RWPE2 (cell line): ENCODE measurements at regions not wholly inside any gene's neighbourhood (a gene's known extent, or its start where the extent isn't known, plus 50 kb on each side); places are given as distances from the start of the nearest gene placed in this dataset.
"Not testable (repeated sequence)": the region's sequence is repeated elsewhere in the genome, so short reads cannot be mapped to it uniquely, and the experiment has no call there.

Experiments used
- ATAC-seq: fragments of 200-7000 bp; cut with Tn5 transposase; 3 replicates; pipeline ENCODE4 v1.9.1; 2021; ENCODE audit warnings: low read depth
- DNase-seq: peaks from one replicate; pipeline ENCODE4 v3.0.0-alpha.2; 2020; ENCODE audit warnings: low spot score
- H3K27ac ChIP-seq: fragments of 450-650 bp; 2 replicates; pipeline ENCODE4 v1.5.1; 2017; ENCODE audit warnings: mild to moderate bottlenecking; ENCODE audit not compliant: poor library complexity, severe bottlenecking
- H3K27me3 ChIP-seq: fragments of 250-450 bp; sonication (Bioruptor Pico); 2 replicates; pipeline ENCODE4 v1.5.1; 2021; ENCODE audit warnings: mild to moderate bottlenecking, moderate library complexity; ENCODE audit not compliant: insufficient read depth, poor library complexity, severe bottlenecking
- H3K36me3 ChIP-seq: fragments of 250-450 bp; sonication (Bioruptor Pico); 2 replicates; pipeline ENCODE4 v1.5.1; 2020; ENCODE audit warnings: low read depth, mild to moderate bottlenecking, moderate library complexity
- H3K4me1 ChIP-seq: fragments of 250-450 bp; sonication (Bioruptor Pico); 2 replicates; pipeline ENCODE4 v1.5.1; 2021; ENCODE audit warnings: mild to moderate bottlenecking, moderate library complexity; ENCODE audit not compliant: insufficient read depth, poor library complexity, severe bottlenecking
- H3K4me3 ChIP-seq: fragments of 250-450 bp; sonication (Bioruptor Pico); 2 replicates; pipeline ENCODE4 v1.5.1; 2021; ENCODE audit warnings: mild to moderate bottlenecking, moderate library complexity; ENCODE audit not compliant: severe bottlenecking
- H3K9me3 ChIP-seq: fragments of 250-450 bp; sonication (Bioruptor Pico); 2 replicates; pipeline ENCODE4 v1.5.1; 2021; ENCODE audit warnings: mild to moderate bottlenecking, moderate library complexity; ENCODE audit not compliant: severe bottlenecking
- CTCF ChIP-seq: fragments of 450-650 bp; IDR thresholded peaks from one replicate; pipeline ENCODE4 v1.5.1; 2017; ENCODE audit warnings: mild to moderate bottlenecking, moderate library complexity; ENCODE audit not compliant: poor library complexity, severe bottlenecking

DNA sequence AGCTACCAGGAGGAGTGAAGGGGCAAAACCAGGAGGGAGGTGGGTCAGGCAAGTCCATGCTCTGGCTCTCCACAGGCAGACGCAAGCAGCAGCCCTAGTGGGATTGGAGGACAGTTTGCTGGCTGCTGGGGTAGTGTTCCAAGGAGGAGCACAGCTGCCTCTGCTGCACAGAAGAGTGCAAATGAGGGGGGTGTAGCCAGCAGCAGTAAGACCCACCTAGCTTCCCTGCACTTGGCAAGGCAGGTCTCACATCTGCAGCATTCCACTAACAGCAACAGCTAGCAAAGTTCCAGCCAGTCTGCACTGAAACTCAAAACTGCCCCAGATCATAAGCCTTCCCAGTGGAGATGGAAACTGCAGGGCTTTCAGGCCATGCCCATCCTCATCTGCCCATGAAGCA, 405.0 kb downstream of the UTRN start:
- DNase-seq (no peak), ATAC-seq (no peak)

GRCh38 chr6:144690666-144691065, 405.5 kb downstream of the UTRN start:
- no peak; the same call in 2 of the 3 replicates for ATAC-seq
- no peaks in the 10 kb centered on the region for H3K9me3 ChIP-seq
- no peak for TF ChIP-seq CTCF
- H3K36me3 ChIP-seq = no peaks in the 10 kb centered on the region
- no peak overlapping the region for H3K4me3 ChIP-seq
- H3K27ac ChIP-seq = no peak overlapping the region
- no peaks in the 10 kb centered on the region for H3K27me3 ChIP-seq
- DNase-seq = no peak
- no peaks in the 10 kb centered on the region for H3K4me1 ChIP-seq

More for the DNA sequence above, 405.0 kb downstream of the UTRN start:
- Histone ChIP-seq H3K27ac (no peak overlapping the region), H3K4me1 (no peaks in the 10 kb centered on the region), H3K4me3 (no peak overlapping the region), H3K36me3 (no peaks in the 10 kb centered on the region), H3K27me3 (no peaks in the 10 kb centered on the region), H3K9me3 (no peaks in the 10 kb centered on the region)
- no peak for TF ChIP-seq CTCF

GRCh38 chr6:144692050-144692449, 406.9 kb downstream of the UTRN start:
- not testable (repeated sequence) for H3K27ac ChIP-seq, H3K9me3 ChIP-seq, H3K36me3 ChIP-seq, H3K27me3 ChIP-seq, ATAC-seq, DNase-seq, H3K4me3 ChIP-seq, H3K4me1 ChIP-seq

DNA sequence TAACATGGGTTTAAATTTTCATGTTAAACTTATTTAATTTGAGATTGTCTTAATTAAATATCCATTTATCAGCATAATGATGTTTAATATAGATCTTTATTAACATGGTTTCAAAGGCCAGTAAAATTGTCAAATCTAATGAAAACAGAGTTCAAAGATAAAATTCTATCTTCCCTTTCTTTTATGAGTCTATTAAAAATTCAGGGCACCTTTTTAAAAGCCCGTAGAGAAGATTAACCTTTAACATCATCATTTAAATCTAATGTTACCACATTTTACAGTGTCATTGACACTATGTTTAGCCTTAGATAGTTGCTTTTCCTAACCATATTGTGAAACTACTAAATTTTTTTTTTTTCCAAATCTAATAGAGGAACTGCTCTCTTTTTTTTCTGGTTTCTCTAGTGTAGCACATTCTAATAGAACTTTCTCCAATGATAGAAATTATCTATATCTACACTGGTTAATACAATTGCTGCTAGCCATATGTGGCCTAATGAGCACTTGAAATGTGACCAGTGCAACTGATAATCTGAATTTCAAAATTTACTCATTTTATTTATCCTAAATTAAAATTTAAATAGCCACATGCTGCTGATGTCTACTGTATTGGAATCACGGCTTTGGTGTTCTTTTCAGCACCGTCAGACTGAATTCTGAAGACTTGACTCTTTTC, 410.9 kb downstream of the UTRN start:
- no peaks in the 10 kb centered on the region for H3K9me3 ChIP-seq
- ATAC-seq = no peak
- no peak for TF ChIP-seq CTCF
- H3K27me3 ChIP-seq = no peaks in the 10 kb centered on the region
- H3K4me3 ChIP-seq = no peak overlapping the region
- no peaks in the 10 kb centered on the region for H3K36me3 ChIP-seq
- no peaks in the 10 kb centered on the region for H3K4me1 ChIP-seq
- H3K27ac ChIP-seq = no peak overlapping the region
- DNase-seq = no peak

DNA sequence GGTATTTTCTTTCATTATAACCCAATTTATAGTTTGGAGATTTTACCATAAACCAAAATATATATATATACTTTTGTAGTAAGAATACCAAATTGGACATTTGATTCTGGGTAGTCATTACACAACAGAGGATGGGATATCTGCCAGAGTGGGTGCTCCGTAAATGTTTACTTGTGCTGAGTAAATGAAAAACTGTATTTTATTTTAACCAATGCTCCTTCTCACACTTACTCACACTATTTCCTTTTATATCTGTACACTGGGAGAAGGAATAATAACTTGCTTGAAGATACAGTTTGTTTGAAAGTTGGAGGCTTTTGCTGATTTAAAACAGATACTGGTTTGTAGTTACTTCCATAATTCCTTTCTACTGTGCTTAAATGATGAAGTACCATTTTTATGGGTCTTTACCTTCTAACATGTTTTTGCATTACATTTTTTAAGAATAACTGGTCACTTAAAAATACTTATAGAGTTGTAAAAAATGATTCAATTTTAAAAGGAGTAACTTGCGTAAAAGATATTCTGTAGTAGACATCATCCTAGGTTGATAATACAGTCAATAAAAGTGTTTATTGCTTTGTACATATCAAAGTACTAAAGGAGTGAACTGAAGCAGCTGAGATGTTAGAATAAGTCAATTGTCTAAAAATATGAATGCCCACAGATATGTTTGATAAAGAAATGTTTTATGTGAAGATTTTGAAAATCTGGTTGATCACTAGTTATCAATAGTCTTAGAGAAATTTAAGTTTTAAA, 411.7 kb downstream of the UTRN start:
- H3K27ac ChIP-seq = no peak overlapping the region

More for the DNA sequence above, 411.7 kb downstream of the UTRN start:
- no peak for DNase-seq
- H3K9me3 ChIP-seq = no peaks in the 10 kb centered on the region
- no peak for ATAC-seq
- H3K4me3 ChIP-seq = no peak overlapping the region
- TF ChIP-seq CTCF = no peak
- H3K36me3 ChIP-seq = no peaks in the 10 kb centered on the region; the same call in 1 of the 2 replicates
- no peaks in the 10 kb centered on the region for H3K27me3 ChIP-seq
- H3K4me1 ChIP-seq = no peaks in the 10 kb centered on the region
